Daoy (cell line): ENCODE measurements at regions not wholly inside any gene's neighbourhood (a gene's known extent, or its start where the extent isn't known, plus 50 kb on each side); places are given as distances from the start of the nearest gene placed in this dataset.
A peak's percentile ranks its signal among the peaks of the same experiment; 100 is the strongest.
"Not testable (repeated sequence)": the region's sequence is repeated elsewhere in the genome, so short reads cannot be mapped to it uniquely, and the experiment has no call there.

Source experiments
- DNase-seq: peaks from one replicate; pipeline ENCODE4 v3.0.0-alpha.2; 2015; ENCODE audit warnings: low read depth

DNA sequence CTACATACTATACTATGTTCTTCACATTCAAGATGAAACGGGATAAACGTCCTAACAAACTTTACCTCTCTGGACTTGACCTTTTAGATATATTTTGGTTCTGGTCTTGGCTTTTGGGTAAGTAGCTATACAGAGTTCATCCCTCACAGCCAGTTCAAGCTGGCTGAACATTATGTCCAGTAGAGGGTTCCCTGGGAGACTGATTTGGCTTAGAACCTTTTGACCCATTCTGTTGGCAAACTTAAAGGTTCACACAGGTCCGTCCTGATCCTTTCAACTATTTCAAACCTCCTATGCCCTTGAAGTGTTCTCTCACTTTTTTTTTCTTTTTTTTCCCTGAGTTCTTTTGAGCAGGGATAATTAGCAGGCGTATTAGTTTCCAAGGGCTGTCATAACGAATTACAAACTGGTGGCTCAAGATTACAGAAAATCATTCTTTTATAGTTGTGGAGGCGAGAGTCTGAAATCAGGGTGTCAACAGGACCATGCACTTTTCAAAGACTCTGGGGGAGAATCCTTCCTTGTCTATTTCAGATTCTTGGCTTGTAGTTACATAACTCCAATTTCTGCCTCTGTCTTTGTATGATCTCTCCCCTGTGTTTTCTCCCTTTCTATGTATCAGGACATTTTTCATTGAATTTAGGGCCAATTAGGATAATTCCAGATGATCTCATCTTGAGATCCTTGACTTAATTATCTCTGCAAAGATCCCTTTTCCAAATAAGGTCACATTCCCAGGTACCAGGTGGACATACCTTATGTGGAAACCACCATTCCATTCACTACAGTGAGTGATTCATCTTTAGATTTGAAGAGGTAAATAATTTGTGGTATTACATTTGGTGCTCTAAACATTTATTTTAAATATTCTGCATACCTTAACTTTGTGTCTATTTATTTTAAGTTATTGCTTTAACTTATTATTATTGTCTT, 257.4 kb upstream of the USP25 start:
- DNase-seq, result no peak

DNA sequence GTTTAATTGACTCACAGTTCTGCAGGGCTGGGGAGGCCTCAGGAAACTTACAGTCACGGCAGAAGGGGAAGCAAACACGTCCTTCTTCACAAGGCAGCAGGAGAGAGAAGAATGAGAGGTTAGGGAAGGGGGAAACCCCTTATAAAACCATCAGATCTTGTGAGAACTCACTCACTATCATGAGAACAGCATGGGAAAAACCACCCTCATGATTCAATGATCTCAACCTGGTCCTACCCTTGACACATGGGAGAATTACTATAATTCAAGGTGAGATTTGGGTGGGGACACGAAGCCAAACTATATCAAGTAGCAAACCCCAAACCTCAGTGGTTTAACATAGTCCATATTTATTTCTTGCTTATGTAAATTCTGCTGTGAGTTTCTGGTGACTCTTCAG, 252.0 kb upstream of the USP25 start:
- DNase-seq, result not testable (repeated sequence)

DNA sequence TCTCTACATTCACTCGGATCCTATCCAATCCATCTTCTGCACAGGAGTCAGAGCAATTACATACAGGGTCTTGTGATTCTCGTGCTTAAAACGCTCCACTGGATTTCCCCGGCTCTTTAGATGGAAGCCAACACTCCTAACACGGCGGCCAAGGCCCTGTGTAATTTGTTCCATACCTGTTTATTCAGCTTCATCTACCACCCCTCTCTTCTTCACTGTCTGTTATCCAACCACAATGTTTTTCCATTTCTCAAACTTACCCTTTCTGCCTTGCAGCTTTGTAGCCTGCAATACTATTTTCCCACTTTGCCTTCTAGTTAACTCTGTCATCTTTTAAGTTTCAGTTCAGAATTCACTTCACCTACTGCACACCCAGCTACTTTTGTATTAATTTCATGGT, 249.6 kb upstream of the USP25 start:
- no peak for DNase-seq

DNA sequence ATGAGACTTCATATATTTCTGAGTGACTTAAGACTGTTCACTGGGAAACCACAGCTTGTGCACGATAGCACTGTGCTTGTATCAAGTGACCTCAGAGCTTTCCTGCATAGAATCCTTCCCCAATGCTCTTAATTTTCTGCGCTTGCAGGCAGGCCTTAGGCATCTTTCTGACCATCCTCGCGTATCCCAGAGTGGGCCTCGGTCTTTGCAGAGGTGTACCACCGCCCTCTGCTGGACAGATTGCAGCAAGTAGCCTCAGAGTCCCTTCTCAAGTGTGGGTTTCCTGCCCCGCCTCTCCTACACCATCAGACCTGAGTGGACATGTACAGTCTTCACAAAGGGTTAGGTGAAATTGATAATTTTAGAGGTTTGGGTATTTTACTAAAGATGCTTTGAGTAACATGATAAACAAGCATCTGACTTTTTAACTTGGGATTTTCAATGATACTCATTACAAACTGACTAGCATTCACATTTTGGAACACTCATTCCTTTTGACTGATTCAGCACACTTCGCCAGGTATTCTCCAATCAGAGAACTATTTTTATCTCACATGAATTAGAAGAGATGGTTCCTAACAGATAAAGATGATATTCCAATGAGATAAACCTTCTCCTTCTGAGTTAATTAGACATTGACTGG, 246.5 kb upstream of the USP25 start:
- peak; percentile 69 for DNase-seq

DNA sequence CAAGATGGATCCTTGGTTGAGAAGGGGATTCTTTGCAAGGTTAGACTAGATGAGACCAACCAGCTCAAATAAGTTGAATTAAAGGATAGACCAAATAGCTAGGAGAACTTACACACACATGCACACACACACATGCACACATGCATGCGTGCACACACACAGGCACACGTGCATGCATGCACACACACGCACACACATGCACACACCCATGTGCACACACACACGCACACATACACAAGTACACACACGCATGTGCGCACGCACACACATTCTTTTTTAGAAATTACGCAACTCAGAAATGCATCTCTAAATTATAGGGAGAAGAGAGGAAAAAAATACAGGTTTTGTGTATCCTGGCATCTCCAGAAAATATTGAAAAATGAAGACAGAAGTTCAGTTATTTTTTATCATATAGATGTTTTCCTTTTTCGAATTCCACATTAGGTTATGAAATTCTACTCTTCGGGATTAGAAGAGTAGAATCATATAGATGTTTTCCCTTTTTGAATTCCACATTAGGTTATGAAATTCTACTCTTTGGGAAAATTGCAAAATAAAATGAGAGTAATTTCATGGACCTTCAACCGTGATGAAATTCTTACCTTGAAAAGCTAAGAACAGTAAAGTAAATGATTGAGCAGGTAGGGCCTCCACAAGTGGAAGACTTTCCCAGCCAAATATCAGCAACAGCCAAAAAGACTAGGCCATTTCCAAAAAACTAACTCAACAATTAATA, 243.2 kb upstream of the USP25 start:
- DNase-seq, result no peak

DNA sequence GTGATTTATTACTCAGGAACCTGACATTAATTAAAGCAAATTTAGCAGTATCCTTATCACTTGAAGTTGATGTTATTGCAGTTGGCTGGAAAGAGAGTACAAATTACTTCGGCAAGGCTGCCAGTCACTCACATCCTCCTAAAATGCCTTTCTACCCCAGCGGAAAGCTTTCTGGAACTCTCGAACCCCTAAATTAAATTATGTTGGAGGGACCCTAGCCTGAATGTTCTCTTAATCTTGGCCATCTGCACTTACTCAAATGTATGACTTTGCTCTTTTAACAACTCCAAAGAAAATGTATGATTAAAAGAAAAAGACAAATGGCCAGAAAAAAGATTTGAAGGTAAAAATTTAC, 242.6 kb upstream of the USP25 start:
- DNase-seq, result no peak

DNA sequence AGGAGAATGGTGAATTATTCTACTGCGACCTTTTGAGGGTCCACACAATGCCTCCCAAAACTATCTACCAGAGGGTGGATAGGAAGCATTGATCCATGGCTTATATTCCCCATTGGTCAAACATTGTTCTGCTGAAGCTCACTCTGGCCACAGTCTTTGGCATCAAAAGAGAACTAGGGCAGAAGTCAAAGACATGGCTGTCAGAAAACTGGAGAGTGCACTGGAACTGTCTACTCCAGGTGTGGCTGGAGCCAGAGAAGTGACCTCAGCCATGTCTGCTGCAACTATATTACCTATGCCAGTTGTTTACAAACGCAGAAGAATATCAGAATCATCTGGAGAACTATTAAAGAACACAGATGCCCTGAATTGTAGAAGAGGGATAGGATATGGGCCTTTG, 238.7 kb upstream of the USP25 start:
- no peak for DNase-seq

DNA sequence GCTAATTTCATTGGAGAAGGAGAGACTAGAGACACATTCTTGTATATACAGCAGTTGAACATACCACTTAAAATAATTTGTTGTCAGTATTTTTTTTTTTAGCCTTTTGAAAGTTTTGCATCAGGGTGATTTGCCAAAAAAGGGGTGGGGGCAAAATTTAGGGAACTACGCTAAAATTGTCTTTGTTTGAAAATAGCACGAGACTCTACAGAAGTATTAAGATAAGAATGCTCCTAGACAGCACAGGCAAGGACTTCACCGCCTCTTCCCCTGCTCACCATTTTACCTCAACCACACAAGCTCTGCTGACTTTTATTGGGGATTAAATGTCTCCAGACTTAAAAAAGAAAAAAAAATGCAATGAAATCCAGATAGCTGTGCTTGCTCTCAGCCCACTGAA, 236.1 kb upstream of the USP25 start:
- no peak for DNase-seq

DNA sequence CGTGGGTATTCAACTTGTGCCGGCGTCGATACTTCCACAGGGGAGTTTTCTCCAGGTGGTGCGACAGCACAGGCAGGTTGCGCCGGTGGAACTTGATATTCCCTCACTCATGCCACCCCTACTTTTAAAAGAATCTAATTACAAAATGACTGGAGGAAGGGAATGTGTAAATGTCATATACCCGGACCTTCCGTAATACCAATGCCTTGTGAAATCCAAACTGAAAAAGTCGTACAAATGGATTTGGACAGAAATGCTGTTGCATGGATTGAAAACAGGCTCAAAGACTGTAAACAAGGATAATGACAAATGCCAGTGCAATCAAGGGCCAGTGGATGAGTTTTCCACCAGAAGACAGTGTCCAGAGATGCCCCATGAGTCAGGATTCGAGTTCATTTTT, 235.3 kb upstream of the USP25 start:
- DNase-seq, result no peak

DNA sequence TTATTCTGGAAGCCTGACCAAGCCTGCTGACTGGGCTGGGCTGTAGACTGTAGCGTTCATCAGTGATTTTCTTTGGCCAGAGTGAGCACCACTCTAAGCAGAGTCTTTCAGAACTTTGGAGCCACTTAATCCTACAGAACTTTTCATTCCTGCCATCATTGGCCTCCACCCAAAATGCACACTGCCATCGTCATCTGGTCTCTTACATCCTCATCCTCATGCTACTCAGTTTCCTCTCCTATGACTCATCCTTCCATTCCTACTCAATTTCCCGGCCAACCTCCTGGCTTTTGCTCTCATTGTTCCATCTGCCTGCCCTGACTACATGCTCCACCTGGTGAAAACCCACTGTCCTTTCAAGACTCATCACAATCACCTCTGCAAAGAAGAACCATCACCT, 233.8 kb upstream of the USP25 start:
- peak; percentile 9 for DNase-seq

DNA sequence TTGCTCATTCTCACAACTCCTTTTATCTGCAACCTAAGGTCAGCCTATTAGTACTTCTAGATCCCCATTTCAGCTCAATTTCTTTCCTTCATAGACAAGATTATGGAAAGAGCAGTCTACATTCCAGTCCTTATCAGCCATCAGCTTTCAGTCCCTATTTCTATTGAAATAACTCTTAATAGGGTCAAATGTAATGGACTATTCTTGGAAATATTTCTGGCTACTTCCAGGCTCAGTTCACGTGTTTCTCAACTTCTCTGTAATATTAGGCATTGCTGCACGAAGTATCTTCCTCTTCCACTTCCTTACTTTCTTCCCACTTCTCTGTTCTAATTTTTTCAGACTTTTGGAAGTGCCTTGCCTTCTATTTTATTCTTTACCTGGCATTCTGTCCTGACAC, 232.9 kb upstream of the USP25 start:
- no peak for DNase-seq

DNA sequence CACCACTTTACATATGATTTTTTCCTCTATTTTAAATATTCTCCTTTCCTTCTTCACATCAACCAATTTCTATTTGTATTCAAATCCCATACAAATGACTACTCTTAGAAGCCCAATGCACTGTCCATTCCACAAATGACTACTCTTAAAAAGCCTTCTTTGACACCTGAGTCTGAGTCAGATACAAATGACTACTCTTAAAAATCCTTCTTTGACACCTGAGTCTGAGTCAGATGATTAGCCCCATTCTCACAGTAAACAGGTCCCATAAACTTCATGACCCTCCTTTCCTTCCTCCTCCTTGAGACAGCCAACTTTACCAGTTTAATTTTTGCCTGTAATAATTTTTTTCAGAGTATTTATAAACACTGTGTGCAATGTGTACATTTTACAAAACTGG, 231.3 kb upstream of the USP25 start:
- no peak for DNase-seq

DNA sequence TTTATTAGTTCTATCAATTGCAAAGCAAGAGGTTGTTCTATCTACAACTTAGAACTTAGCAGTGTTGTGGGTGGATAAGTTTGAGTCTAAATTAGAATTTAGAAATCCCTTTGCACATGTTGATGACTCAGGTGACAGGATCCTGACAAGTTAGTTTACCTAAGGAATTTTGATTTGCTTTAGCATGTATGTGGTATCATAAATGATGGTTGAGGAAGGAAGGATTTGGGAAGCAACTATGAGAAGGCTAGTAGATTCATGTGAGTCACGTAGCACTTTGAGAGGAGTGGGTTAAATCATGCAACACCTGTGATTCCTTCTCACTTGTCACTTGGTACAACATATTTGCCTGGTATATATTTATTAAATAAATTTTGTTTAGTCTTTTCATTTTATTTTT, 223.7 kb upstream of the USP25 start:
- DNase-seq, result no peak

DNA sequence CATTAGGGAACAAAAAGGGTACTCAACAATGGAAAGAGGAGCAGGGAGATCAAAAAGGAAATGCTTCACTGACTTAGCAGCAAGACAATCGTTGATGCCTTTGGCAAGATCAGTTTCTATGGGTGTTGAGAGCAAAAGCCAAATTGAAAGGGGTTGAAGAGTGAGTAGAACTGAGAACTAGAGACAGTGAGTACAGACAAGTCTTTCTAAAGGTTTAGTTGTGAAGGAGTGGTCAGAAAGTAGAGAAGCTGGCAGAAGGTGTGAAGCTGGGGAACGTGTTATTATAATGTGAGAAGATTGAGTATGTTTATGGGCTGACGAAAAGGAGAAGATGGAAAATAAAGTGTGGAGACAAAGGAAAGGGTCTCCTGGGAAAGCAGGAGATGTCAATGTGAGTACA, 221.2 kb upstream of the USP25 start:
- no peak for DNase-seq

DNA sequence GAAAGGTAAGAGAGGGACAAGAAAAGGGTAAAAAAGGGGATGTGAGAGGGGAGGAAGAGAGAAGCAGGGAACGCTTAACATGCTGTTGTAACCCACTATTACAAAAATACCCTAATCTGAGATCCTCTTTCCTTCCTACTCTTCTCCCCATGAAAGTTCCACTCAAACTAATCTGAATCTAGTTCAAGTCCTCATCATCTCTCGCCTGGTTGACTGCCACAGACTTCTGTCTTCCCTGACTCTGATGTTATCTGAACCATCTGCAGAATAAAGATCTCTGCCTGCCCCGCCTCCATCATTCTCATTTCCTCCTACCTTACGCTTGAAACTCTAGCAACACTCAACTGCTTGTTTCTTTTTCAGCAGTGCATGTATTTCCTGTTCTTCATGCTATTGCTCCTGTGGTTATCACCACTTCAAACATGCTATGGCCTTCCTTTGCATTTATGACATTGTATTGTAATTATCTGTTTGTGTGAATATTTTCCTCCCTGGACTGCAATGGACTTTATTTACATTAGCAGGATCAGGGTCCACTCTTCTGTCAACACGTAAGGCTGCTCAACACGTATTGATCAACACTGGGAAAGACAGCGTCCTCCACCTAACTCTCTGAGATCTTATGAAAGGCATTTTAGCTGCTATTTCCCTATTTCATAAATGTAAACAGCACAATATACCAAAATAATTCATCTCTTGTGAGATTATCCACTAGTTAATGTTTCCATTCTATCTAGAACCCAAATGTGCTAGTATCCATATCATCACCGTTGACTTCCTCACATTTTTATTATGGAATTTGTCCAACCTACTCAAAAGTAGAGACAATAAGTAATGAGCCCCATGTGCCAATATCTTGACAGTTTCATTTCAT, 215.5 kb upstream of the USP25 start:
- no peak for DNase-seq

DNA sequence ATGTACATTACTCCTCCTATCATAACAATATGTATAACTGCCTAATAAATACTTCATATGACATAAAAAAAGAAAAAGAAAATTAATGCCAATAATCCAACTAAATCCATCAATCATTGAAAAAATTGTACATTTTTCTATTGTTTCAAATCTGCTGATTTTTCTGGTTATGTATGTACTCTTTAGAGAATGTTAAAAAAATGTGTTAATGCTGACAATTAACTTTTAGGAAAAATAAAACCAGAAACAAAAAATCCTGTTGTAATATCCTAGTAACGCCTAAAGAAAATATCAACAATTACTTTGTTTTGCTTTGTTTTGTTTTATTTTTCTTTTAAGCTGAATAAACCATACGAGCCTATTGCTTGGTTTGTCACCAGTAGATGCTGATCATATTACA, 213.9 kb upstream of the USP25 start:
- no peak for DNase-seq

DNA sequence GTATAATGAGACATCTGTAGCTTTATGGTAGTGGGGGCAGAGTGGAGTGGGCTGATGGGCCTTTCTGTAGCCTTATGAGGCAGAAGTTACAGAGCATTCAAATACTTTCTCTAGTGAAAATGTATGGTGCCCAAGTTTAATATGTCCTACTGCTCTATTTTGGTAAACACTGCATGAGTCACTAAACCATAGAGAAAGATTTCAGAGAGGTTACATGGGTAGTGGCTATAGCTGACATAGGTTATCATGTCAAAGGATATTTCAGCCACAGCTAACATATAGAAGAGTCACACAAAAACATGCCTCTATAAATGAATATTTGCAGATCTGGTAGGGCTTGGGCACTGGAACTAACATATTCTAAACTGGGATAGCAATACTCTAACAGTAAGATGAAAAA, 212.4 kb upstream of the USP25 start:
- no peak for DNase-seq

DNA sequence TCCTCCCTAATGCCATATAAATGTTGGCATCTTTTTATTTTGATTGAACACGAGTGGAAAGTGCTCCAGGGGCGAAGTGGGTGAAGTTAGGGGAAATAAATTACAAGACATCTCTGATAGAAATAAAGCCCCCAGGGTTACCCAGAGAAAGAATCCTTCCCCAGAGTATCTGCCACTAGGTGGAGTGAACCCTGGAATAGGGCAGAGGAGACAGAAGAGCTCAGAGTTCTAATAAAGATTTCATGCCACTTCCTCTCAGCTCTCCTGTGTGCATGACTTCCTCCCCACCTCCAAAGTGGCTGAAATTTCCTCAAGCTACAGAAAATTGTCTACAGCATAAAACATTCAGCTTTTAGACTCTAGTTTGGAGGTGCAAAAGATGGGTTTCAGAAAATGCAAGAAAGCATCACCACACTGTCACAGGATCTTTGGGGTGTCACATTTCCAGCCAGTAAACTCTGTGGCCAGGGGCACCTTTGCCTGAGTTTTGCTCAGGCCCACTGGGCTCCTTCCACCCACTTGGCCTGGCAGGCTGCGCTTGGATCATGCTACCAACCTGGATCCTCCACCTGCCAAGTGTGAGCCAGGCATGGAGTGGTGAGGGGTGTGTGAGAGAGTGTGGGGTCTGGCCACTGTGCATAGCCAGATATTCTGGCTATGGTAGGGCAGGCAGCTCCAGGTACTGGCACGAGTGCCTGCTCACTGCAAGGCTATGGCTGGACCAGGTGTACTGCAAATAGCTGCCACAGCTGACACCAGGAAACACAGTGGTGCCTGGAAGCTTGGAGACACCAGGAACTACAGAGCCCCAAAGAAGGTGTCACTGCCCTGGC, 208.8 kb upstream of the USP25 start:
- DNase-seq, result no peak

DNA sequence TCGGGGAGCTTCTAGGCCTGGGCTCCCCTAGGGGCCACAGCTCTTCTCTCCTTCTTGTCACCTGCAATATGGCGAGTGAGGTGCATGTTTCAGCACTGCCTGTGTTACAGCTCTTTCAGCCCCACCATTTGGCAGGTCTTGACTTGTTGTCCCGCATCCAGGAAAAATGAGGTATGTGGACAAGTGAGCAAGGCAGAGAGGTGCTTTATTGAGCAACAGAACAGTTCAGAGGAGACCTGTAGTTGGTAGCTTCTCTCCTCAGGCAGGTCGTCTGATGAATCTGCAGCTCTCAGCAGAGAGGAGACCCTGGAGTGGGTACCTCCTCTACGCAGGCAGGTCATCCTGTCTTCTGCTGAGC, 208.2 kb upstream of the USP25 start:
- no peak for DNase-seq

DNA sequence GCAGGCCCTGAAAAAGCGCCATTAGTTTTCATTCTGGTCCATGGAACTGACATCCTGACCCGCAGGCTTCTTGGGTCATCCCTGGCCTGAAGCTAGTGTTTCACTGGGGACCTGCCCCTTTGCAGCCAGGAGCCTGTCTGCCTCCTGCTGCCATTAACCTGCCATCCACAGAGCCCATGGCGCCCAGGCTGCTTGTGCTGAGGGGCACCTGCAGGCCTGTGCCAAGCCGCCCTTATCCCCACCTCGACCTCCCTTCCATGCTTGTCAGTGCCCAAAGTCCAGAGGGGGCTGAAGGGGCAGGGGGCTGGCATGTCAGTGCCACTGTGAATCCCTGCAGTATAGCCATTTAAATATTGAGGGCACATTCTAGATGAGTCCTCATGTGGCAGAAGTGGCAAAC, 207.6 kb upstream of the USP25 start:
- DNase-seq, result no peak

DNA sequence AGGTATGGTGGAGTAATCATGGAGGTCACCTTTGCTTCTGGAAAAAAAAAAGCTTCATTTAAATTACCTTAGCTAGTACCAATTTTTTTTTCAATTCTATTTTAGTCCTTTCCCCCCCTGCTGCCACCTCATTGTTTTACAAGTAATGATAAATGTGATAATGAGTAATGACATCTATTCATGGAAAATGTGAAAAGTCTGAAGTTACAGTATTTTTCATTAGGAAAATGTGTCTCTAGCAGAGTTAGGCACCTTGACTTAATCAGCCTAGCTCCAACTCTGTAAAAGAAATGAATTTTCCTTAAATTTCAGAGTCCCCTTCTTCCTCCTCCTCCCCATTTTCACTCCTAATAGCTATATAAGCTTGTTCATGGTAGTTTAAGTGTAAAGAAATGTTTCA, 204.9 kb upstream of the USP25 start:
- DNase-seq, result no peak
